Esophagus squamous epithelium (tissue), 5 donors: ENCODE measurements at regions not wholly inside any gene's neighbourhood (a gene's known extent, or its start where the extent isn't known, plus 50 kb on each side); places are given as distances from the start of the nearest gene placed in this dataset.

Experiments
- DNase-seq: peaks from one replicate; lab custom pipeline; 2025; lab: John Stamatoyannopoulos, UW
- H3K27ac ChIP-seq, 4 donors: fragments of 200-600 bp; sonication (generic); one replicate each; pipeline ENCODE4 v1.5.1; 2016 to 2019; ENCODE audit warnings: mild to moderate bottlenecking in 1 of 4
- H3K27me3 ChIP-seq, 4 donors: fragments of 200-600 bp; sonication (generic); 1 replicate in 3 of 4; 2 replicates in 1 of 4; pipeline versions ENCODE4 v1.5.1 to v1.6.0; 2017 to 2021; ENCODE audit warnings: antibody characterized with exemption in 1 of 4
- H3K36me3 ChIP-seq, 3 donors: fragments of 200-600 bp; sonication (generic); one replicate each; pipeline ENCODE4 v1.5.1; 2016 to 2019
- H3K4me1 ChIP-seq, 3 donors: fragments of 200-600 bp; sonication (generic); one replicate each; pipeline ENCODE4 v1.5.1; 2017 to 2019
- H3K4me3 ChIP-seq, 4 donors: fragments of 200-600 bp; sonication (generic); 1 replicate in 3 of 4; 2 replicates in 1 of 4; pipeline ENCODE4 v1.5.1; 2016 to 2019; ENCODE audit warnings: mild to moderate bottlenecking in 2 of 4, moderate library complexity in 1 of 4
- H3K9me3 ChIP-seq, 3 donors: fragments of 200-600 bp; sonication (generic); one replicate each; pipeline ENCODE4 v1.5.1; 2016 to 2019
- CTCF ChIP-seq, 6 experiments: fragments of 450-650 bp in 4 of 6; fragments of 200-600 bp in 2 of 6; sonication (generic) in 2 of 6; IDR thresholded peaks; one replicate each; pipeline ENCODE4 v1.5.1; 2016 to 2019; ENCODE audit warnings: antibody characterized with exemption in 6 of 6, mild to moderate bottlenecking in 4 of 6, moderate library complexity in 4 of 6
- POLR2A ChIP-seq, 4 donors: fragments of 450-650 bp; IDR thresholded peaks; one replicate each; pipeline ENCODE4 v1.6.1; 2017; ENCODE audit warnings: antibody characterized with exemption in 4 of 4, mild to moderate bottlenecking in 4 of 4, moderate library complexity in 3 of 4
- WGBS, 2 donors: methylation state at CpG; one replicate each; pipeline ENCODE4 v1.1.5; 2018; 5-methylcytosine and 5-hydroxymethylcytosine counted together
- intact Hi-C: fragments of 100-400 bp; cut with DNase I; formaldehyde crosslinking; loops from one replicate; pipeline ENCODE4 v1.15.0; 2022
- donor health status: DM: yes; HTN: yes; CAD: no.

- Histone ChIP-seq H3K27me3 (no peaks in the 10 kb centered on the region), H3K36me3 (no peaks in the 10 kb centered on the region), H3K4me3 (no peak overlapping the region), H3K9me3 (no peaks in the 10 kb centered on the region), H3K4me1 (peaks cover 0 to 24% (median 14%) of the 10 kb centered on the region in 3 donors), H3K27ac (no peak overlapping the region)
- 56 to 59% methylated on average over 6 to 7 of the region's 7 CpGs for WGBS, 2 donors
- no peak for DNase-seq
- no peak for TF ChIP-seq POLR2A (IDR thresholded peaks at IDR 0.05)
- intact Hi-C loops: no loop called here
Observed at GRCh38 chr2:236674646-236675045, 105.0 kb downstream of the ACKR3 start.

- Histone ChIP-seq H3K27me3 (no peaks in the 10 kb centered on the region), H3K4me1 (peaks cover 0 to 24% (median 14%) of the 10 kb centered on the region in 3 donors), H3K36me3 (no peaks in the 10 kb centered on the region), H3K4me3 (no peak overlapping the region), H3K9me3 (no peaks in the 10 kb centered on the region), H3K27ac (no peak overlapping the region)
- intact Hi-C loops: no loop called here
- WGBS, 2 donors: 28 to 37% methylated on average over 4 of the region's 4 CpGs
- TF ChIP-seq POLR2A (IDR thresholded peaks at IDR 0.05) (no peak), CTCF (IDR thresholded peaks at IDR 0.05) (no peak)
- DNase-seq: no peak
Observed at GRCh38 chr2:236675051-236675450, 105.4 kb downstream of the ACKR3 start.

- intact Hi-C loops: no loop called here
- no peak overlapping the region for H3K27ac ChIP-seq
- H3K4me3 ChIP-seq: no peak overlapping the region
- TF ChIP-seq POLR2A (IDR thresholded peaks at IDR 0.05) (no peak), CTCF (IDR thresholded peaks at IDR 0.05) (no peak)
- H3K9me3 ChIP-seq: no peaks in the 10 kb centered on the region
- DNase-seq: no peak
- peaks cover 0 to 24% (median 14%) of the 10 kb centered on the region in 3 donors for H3K4me1 ChIP-seq
- no peaks in the 10 kb centered on the region for H3K27me3 ChIP-seq
- no peaks in the 10 kb centered on the region for H3K36me3 ChIP-seq
Observed at GRCh38 chr2:236675526-236675925, 105.9 kb downstream of the ACKR3 start.

GRCh38 chr2:236676136-236676873 is 106.7 kb downstream of the ACKR3 start:
- H3K4me1 ChIP-seq: peaks cover 0 to 24% (median 14%) of the 10 kb centered on the region in 3 donors
- no peak for DNase-seq
- H3K9me3 ChIP-seq: no peaks in the 10 kb centered on the region
- intact Hi-C loops: no loop called here
- TF ChIP-seq POLR2A (IDR thresholded peaks at IDR 0.05): no peak
- no peak overlapping the region for H3K27ac ChIP-seq
- WGBS, 2 donors: 24 to 25% methylated on average over 2 of the region's 2 CpGs
- no peaks in the 10 kb centered on the region for H3K27me3 ChIP-seq
- no peak overlapping the region for H3K4me3 ChIP-seq
- H3K36me3 ChIP-seq: no peaks in the 10 kb centered on the region

GRCh38 chr2:236677368-236677767 is 107.7 kb downstream of the ACKR3 start:
- no peaks in the 10 kb centered on the region for H3K27me3 ChIP-seq
- H3K4me1 ChIP-seq: peaks cover 0 to 24% (median 14%) of the 10 kb centered on the region in 3 donors
- TF ChIP-seq CTCF (IDR thresholded peaks at IDR 0.05) (no peak), POLR2A (IDR thresholded peaks at IDR 0.05) (no peak)
- H3K36me3 ChIP-seq: no peaks in the 10 kb centered on the region
- H3K9me3 ChIP-seq: no peaks in the 10 kb centered on the region
- intact Hi-C loops: no loop called here
- no peak for DNase-seq
- H3K27ac ChIP-seq: no peak overlapping the region
- H3K4me3 ChIP-seq: no peak overlapping the region
- WGBS, 2 donors: 85 to 93% methylated on average over 3 to 7 of the region's 8 CpGs

- H3K4me3 ChIP-seq: no peak overlapping the region
- H3K4me1 ChIP-seq: peaks cover 0 to 29% (median 14%) of the 10 kb centered on the region in 3 donors
- no peak overlapping the region for H3K27ac ChIP-seq
- H3K9me3 ChIP-seq: no peaks in the 10 kb centered on the region
- no peaks in the 10 kb centered on the region for H3K27me3 ChIP-seq
- WGBS, 2 donors: 78 to 93% methylated on average over 3 to 14 of the region's 15 CpGs
- DNase-seq: no peak
- no peaks in the 10 kb centered on the region for H3K36me3 ChIP-seq
- intact Hi-C loops: no loop called here
- TF ChIP-seq POLR2A (IDR thresholded peaks at IDR 0.05) (no peak), CTCF (IDR thresholded peaks at IDR 0.05) (no peak)
Observed at GRCh38 chr2:236678307-236678975, 108.8 kb downstream of the ACKR3 start.
